HG02763 (cell line): ENCODE measurements at regions not wholly inside any gene's neighbourhood (a gene's known extent, or its start where the extent isn't known, plus 50 kb on each side); places are given as distances from the start of the nearest gene placed in this dataset.
A peak's percentile ranks its signal among the peaks of the same experiment; 100 is the strongest.
"Not testable (repeated sequence)": the region's sequence is repeated elsewhere in the genome, so short reads cannot be mapped to it uniquely, and the experiment has no call there.

Source experiments
- ATAC-seq: cut with Tn5 transposase; IDR thresholded peaks from one replicate; pipeline ENCODE4 v1.9.1; 2021; ENCODE audit warnings: mild to moderate bottlenecking, moderate library complexity; ENCODE audit not compliant: unreplicated experiment

- no peak for ATAC-seq
Measured at GRCh38 chr7:124643311-124643811, 122.2 kb downstream of the GPR37 start.

GRCh38 chr7:124635416-124635815 is 130.2 kb downstream of the GPR37 start:
- peak; percentile 50 for ATAC-seq

- no peak for ATAC-seq
Measured at GRCh38 chr7:124633740-124634139, 131.9 kb downstream of the GPR37 start.

GRCh38 chr7:124630395-124630794 is 135.2 kb downstream of the GPR37 start:
- no peak for ATAC-seq

GRCh38 chr7:124618871-124619270 is 146.7 kb downstream of the GPR37 start:
- no peak for ATAC-seq

GRCh38 chr7:124618051-124618450 is 147.5 kb downstream of the GPR37 start:
- ATAC-seq, result not testable (repeated sequence)

GRCh38 chr7:124603066-124603465 is 162.5 kb downstream of the GPR37 start:
- no peak for ATAC-seq

- ATAC-seq, result peak; percentile 74
Measured at GRCh38 chr7:124597509-124597908, 168.1 kb downstream of the GPR37 start.

- ATAC-seq, result no peak
Measured at GRCh38 chr7:124596881-124597280, 168.7 kb downstream of the GPR37 start.

- ATAC-seq, result no peak
Measured at GRCh38 chr7:124590814-124591213, 174.8 kb downstream of the GPR37 start.

- ATAC-seq, result no peak
Measured at GRCh38 chr7:124577256-124577655, 188.3 kb downstream of the GPR37 start.

- no peak for ATAC-seq
Measured at GRCh38 chr7:124575176-124575575, 190.4 kb downstream of the GPR37 start.

GRCh38 chr7:124570558-124570957 is 195.0 kb downstream of the GPR37 start:
- ATAC-seq, result no peak

GRCh38 chr7:124566583-124566982 is 199.0 kb downstream of the GPR37 start:
- ATAC-seq, result no peak

- no peak for ATAC-seq
Measured at GRCh38 chr7:124557587-124557986, 208.0 kb downstream of the GPR37 start.

GRCh38 chr7:124557101-124557500 is 208.5 kb downstream of the GPR37 start:
- no peak for ATAC-seq

- no peak for ATAC-seq
Measured at GRCh38 chr7:124553502-124553901, 212.1 kb downstream of the GPR37 start.

GRCh38 chr7:124552217-124552616 is 213.4 kb downstream of the GPR37 start:
- ATAC-seq, result no peak

- ATAC-seq, result no peak
Measured at GRCh38 chr7:124550036-124550435, 215.6 kb downstream of the GPR37 start.

- no peak for ATAC-seq
Measured at GRCh38 chr7:124542476-124542875, 223.1 kb downstream of the GPR37 start.

- ATAC-seq, result no peak
Measured at GRCh38 chr7:124536156-124536762, 229.3 kb downstream of the GPR37 start.

GRCh38 chr7:124532166-124532565 is 233.4 kb downstream of the GPR37 start:
- ATAC-seq, result no peak

- no peak for ATAC-seq
Measured at GRCh38 chr7:124516911-124517310, 248.7 kb downstream of the GPR37 start.
